GM18520 (cell line): ENCODE measurements at regions not wholly inside any gene's neighbourhood (a gene's known extent, or its start where the extent isn't known, plus 50 kb on each side); places are given as distances from the start of the nearest gene placed in this dataset.

Experiments
- ATAC-seq: cut with Tn5 transposase; IDR thresholded peaks from one replicate; pipeline ENCODE4 v1.9.1; 2021; ENCODE audit not compliant: unreplicated experiment

DNA sequence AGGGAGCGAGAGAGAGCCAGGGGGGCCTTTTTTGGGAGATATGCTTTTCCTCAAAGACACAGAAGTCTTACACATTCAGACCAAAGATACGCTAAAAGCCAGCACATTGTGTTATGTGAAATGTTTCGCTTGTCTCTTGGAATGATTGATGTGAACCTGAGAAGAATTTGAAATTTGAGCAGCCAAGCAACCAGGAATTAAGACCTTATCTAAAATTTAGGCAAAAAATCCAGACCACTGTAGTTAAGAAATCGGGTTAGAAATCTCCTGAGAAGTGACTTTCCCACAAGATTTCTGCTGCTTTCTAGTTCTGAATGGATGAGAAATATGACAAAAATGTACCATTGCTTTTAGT, 223.2 kb upstream of the GMDS start:
- ATAC-seq: no peak

DNA sequence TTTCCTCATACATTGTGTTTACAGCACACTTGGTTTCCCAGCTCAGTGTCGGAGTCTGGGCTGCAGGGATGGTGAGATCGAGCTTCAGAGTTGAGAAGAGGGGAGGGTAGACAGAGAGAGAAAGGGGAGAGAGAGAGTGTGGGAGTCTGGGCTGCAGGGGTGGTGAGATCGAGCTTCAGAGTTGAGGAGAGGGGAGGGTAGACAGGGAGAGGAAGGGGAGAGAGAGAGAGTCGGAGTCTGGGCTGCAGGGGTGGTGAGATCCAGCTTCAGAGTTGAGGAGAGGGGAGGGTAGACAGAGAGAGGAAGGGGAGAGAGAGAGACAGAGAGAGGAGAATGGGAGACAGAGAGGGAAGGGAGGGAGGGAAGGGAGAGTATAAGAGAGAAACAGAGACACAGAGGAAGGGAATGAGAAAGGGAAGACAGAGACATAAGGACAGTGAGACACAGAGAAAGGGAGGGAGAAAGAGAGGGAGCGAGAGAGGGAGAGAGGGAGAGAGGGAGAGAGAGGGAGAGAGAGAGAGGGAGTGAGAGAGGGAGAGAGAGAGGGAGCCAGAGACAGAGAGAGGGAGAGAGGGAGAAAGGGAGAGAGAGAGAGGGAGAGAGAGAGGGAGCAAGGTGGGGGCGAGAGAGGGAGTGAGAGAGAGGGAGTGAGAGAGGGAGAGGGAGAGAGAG, 222.7 kb upstream of the GMDS start:
- no peak for ATAC-seq

DNA sequence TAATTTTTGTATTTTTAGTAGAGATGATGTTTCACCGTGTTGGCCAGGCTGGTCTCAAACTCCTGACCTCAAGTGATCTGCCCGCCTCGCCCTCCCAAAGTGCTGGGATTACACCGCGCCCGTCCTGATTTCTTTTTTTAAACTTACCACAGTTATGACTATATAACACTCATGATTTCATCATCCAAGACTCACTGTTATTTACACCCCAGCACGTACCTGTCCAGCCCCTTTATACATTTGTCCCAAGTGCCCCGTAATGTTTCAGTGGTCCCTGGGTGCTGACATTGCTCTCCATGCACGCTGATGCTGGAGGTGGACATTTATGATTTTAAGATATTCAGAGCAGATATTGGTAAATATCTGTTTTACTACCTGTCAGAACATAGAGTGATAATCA, 219.9 kb upstream of the GMDS start:
- ATAC-seq: no peak

DNA sequence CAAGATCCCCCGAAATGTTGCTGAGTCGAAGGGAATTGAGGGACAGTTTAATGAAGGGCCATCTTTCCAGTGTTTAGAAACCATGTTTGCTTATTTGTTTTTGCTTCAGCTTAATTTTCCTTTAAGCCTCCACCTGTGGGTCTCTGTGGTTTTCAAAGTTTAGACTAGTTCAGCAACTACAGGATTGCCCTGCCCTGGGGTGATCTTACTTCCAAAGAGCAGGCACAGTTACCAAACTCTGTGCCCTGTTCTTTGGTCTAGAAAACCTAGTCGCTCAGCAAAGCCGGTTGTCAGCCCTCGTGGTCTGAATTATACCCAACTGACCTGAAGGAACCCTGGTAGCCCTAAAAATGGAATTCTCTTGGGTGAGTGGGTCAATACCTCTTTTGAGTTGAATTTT, 219.2 kb upstream of the GMDS start:
- ATAC-seq: no peak

DNA sequence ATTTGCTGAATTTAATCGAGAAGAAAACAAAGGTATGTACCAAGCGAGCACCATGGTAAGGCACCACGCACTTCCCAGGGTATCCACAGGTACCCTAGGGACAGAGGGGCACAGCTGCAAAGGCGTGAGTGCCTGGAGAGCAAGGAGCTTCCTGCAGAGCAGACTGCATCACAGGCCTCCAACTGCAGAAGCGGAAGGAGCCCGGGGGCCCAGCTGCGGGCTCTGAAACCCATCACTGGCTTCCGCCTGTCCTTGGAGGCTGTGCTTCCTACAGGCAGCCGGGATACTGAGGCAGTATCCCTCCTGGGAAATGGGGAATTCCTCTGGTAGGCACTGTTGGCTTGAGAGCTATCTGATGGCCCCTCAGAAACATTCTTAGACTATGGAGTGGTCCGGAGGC, 217.4 kb upstream of the GMDS start:
- no peak for ATAC-seq

DNA sequence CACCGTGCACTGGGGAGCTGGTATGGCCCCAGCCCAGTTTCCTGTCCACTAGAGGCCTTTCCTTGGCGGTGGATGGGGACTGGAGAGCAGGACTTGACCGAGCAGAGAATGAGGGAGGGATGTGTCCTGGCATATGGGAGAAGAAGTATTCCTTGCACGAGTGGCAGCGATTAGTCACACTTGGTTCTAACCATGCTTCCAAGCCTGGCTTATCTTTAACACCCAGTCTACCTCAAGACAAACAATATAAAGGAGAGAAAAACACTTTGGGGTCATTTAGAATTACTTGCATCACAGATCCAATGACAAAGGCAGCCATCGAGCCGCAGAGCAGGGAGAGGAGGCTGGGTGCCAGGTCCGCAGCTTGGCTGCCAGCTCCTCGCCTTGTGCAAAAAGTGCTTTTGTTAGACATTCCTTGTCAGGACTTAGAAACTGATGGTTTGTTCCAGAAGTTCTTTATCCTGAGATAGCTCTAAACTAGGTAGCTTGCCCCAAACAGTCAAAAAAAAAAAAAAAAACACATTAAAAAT, 214.9 kb upstream of the GMDS start:
- no peak for ATAC-seq

DNA sequence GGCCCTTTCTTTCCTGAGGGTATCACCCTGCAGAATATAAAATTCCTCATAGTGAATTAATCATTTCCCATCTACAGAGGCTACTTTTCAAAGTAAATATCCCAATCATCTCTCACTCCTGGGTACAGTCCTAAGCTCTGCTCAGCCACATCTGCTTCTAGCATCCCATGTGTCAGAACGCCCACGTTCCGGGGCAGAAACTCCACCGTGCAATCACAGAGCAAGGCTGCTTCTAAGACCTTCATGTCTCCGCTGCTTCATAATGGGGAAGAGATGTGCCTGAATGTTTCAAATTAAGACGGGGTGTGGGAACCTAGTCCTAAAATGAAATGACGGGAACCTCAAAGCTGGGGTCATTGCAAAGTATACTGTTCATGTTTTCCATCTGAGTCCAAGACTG, 208.8 kb upstream of the GMDS start:
- no peak for ATAC-seq

DNA sequence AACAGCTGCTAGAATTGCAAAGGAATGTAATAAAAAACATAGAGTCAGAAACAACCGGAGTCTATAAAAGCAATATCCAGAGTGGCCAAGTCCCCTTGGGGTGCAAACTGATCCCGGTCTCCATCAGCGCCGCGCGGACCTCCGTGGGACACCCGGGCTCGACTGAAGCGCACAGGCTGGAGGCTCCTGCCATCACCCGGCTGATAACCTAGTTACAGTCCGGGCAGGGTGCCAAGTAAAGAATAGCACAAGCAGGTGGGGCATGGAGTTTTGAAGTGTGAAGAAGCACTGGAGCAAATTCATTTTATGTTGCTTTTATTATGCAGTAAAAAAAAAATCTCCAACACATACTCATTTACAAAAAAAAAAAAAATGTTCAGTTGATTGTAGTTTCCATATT, 205.1 kb upstream of the GMDS start:
- ATAC-seq: no peak

DNA sequence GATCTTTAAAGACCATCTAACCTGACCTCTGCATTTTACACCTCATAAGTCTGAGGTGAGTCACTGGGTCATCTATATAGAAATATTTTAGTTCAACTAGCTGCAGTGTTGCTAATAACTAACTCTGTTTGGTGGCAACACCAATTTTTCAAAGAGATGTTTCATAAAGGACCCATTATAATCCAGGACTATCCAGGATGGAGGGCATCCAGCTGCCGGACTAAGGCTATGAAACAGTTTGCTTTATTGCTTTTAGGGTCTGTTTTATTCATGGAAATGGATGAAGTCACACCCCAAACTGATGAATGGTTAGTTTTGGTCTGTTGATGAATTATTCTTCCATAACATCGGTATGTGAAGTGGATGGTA, 204.2 kb upstream of the GMDS start:
- ATAC-seq: no peak

DNA sequence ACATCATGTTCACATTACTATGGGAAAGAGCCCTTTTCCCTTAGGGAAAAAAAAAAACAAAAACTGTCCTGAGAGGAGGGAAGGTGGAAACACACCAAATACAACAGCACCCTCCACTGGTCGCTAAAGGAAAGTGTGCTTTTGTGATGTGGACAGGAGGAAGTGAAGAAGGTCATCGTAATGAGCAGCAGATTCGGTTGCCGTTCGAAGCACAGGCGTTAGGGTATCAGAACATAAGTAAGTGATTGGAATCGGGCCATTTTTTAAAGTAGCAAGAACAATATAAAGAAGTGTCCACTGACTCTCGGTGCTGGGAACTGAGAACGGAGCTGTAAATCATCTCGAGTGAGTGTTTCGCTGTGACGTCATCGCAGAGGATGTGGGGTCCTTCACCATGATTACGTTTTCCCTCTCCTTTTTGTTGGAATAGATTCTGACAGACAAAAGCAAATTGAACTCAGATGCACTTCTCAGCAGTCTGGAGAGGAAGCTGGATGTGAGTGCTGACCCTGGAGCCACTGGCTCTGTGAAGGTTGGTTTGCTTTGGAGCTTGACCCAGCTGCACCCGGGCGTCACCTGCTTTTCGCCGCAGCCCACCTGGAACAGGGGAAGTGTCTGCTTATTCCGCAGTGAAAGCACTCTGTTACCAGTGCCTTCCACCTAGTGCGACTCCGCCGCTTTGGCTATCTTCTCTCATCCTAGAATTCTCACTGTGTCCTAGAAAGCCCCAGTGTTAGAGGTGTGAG, 203.6 kb upstream of the GMDS start:
- no peak for ATAC-seq

DNA sequence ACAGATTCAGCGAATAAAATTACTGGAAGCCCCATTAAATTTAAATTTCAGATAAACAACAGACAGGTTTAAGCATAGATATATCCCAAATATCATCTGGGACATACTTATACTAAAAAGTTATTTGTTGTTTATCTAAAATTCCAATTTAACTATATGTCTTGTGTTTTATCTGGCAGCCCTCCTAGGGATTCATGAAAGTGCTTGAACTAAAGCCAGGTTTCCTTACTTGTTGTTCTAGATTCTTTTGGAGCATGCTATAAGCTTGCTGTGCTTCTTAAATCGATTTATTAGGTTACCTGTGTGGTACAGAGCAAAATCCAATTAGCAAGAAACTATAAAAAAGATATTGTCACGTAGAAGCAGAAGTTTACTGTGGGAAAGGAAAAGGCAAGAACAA, 202.5 kb upstream of the GMDS start:
- ATAC-seq: no peak

DNA sequence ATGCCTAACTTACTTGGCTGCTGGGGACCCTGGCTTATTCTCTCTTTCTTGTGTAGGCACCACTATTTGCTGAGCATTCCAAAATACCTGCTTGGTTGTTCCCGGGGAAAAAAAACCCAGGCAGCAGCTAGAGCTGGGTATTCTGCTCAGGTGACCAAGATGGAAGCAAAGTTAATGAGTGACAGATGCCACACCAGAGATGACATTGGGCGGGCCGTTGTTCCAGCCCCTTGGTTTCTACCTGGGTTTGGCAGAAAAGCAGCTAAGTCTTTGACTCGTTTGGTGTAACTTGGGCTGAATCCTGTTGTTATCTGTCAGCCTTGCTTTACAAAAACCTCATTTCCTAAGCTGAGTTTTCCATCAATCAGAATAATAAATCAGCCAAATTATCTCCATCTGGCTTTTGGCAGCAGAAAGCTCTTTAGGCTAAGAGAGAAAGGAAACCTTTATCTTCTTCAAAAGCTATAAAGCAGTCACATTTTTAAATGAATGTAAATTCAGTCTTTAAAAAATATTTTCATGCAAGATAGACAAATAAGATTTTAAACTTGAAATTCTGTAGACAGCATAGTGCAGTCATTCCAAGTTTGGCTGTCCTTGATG, 202.0 kb upstream of the GMDS start:
- no peak for ATAC-seq

DNA sequence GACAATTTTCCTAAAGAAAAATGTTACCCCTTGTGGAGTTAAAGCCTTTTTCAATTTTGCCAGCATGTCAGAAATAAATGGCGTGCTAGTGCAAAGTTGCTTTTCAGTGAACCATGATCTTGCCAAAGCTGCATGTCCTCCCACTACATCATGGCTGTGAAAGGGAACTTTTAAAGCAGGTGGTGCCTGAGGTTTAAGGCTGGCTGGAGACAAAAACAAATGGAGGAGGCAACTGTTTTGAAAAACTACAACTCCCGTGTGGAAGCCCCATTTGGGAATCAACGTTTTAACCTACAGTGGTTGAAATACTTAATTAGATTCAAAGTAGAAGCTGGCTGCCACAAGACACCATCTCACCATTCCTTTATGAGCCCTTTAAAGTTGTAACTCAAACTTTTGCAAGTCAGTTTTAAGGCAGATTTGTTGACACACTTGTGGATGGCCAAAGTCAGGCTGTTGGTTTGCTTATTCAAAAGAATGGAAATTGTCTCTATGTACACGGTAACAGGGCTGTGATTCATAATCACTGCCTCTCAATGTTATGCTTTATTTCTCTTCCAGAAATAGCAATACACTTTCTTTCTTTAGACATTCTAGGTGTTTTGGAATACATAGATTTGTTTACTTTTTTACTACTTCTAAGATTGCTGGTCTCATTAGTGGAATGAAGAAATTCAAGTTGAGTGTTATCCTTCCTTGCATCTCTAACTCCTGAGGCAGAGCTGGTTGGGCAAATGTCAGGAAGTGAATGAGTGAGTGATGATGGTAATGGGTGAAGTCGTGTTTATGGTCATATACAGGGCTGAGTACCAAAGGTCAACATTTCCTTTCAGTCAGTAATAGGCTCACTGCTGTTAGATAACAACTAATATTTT, 196.4 kb upstream of the GMDS start:
- no peak for ATAC-seq

DNA sequence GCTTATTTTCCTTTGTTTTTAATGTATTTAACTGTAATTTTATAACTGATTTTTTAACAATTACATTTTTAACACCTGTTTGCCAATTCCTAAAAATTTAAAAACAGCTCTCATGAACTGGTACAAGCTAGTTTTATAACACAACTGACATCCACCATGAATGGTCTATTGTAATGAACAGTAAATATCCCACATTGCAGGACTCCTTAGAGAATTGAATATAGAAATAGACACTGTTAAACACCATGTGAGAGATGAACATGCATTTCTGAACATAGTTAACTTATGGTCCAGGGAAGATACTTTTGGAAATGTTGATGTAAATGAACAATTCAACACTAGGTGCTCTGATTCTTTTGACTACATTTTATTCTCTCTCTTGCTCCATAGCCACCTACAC, 195.1 kb upstream of the GMDS start:
- ATAC-seq: no peak

DNA sequence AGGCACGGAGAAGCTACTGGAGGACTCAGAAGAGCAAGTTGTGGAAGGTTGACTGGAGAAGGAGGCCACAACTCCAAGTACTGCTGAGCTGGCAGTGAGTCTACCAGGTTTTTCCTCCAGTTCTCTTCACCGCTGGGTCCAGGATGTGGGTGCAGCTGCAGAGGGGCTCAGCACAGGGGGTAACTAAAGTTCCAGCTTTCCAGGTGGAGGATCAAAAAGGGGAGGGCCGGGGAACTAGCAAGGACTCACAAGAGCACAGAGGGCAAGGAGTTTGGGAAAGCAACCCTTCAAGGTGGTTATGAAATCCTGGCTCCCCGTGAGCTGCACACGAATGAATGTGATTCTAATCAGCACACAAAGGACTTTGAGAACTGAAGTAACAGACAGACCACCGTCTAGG, 194.2 kb upstream of the GMDS start:
- no peak for ATAC-seq

DNA sequence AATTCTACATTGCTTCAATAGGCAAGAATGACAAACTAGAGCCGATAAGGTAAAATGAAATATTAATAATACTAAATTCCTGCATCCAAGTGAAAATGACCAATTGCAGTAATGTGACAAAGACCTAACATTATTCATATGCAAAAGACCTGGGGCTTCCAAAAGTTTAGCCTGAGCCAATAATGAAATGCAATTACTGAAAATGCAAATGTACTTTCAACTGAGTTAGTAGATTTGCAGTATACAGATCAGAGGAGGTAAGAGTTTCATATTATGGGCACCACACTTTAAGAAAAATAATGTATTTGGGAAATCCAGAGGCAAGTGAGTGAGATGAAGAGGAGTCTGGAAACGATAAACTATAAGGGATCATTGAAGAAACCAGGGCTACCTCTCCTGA, 193.7 kb upstream of the GMDS start:
- ATAC-seq: no peak

DNA sequence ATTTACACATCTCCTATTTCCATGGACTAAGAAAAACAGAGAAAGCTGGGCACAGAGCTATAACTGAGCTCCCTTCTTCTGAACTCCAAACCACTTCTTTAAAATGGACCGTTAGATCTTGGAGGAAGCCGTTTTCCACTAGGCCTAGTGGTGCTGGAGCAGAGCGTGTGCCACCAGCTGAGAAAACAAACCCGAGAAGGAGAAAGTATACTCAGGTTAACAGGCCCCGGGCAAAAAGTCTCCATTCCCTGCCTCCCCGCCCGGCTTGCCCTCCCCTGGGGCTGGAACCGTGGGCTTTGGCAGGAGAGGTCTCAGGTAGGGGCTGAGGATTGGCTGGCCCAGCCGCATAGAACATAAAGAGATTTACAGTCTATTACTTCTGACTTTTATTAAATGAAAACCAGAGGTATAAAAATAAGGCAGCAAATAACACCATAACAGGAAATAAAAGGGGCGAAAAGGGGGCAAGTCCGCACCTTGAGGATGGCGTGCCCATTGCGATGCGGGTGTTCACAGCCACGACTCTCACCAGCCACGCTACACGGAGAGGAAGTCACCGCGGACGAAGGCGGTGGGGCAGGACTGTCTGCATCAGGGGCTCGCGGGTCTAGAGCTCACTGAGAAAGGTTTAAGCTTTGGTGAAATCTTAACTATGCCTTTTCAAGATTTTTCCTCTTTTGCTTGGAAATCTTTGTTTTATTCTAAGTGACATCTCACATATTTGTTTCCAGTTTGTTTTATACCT, 191.2 kb upstream of the GMDS start:
- no peak for ATAC-seq

DNA sequence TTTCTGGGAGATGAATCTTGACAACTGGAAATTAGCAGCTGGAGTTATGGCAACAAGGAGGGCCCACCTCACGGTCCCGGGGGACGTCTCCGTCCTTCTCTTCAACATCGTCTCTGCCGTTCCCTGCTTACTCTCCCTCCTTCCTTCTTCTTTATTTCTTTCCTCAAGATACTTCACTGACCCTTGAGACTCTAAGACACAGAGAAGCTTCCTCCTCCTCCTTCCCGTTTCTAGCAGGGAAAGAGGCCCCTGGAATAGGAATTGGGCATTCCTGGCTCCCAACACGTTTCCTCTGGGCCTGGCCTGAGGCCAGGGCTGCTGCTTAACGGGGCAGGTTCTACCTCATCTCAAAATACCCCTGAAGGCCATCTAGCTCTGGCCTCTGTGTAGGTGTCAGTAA, 189.9 kb upstream of the GMDS start:
- ATAC-seq: no peak

DNA sequence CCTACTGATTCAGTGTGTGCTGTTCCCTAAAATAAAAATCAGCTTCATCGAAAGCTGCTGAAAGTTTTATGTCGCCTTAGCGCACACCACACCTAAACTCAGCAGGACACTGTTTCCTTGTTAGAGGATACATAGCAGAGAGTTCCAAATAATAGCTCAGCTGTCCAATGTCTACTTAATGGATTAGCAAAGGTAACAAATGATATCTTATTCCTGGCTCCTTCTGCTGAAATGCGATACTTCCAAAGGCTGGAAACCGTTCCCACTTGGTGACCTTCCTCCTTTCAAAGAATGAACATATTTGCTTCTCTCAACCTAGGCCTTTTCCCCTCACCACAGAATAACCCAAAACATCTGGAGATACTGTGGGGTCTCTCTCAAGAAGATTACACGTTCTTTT, 189.5 kb upstream of the GMDS start:
- ATAC-seq: no peak

DNA sequence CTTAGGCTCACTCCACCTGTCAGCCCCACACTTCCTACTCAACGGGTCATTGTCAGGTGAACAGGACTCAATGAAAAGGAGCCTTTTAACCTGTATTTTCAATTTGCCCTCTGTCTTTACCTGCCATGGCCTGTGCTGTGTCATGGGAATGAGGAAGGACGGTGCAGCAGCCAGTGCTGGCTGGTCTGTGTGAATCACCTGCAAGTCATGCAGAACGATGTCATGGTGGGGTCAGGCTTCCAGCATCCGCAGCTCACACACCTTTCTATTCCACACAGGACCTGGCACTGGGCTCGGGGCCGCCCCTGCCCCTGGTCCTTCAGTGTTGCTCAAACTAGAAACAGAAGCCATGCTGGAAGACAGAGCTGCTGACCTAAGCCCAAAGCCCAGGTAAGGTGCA, 188.7 kb upstream of the GMDS start:
- ATAC-seq: no peak

DNA sequence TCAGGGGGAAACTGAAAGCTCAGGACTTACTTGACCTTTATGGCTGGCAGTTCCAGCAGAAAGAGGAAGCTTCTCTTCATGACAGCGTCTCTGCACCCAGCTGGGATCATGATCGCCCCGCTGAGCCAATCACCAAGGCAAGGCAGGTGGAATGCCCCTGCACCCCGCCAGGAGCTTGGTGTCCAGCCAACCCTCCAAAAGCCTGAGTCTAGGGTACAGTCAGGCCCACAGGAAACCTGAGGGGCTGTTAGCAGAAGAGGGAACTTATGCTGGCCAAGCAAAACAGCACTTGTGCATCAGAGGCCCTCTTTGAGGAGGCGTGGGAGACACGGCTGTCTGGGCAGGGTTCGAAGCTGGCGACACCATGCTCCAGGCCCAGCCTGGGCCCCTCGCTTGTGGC, 188.3 kb upstream of the GMDS start:
- ATAC-seq: no peak
